Right renal cortex interstitium (tissue), 3 donors: ENCODE measurements at regions not wholly inside any gene's neighbourhood (a gene's known extent, or its start where the extent isn't known, plus 50 kb on each side); places are given as distances from the start of the nearest gene placed in this dataset.
A peak's percentile ranks its signal among the peaks of the same experiment; 100 is the strongest.

Source experiments
- DNase-seq, 3 donors: peaks; one replicate each; pipeline ENCODE4 v3.0.0-alpha.2; 2013; ENCODE audit warnings: low read depth in 3 of 3, low spot score in 2 of 3

DNA sequence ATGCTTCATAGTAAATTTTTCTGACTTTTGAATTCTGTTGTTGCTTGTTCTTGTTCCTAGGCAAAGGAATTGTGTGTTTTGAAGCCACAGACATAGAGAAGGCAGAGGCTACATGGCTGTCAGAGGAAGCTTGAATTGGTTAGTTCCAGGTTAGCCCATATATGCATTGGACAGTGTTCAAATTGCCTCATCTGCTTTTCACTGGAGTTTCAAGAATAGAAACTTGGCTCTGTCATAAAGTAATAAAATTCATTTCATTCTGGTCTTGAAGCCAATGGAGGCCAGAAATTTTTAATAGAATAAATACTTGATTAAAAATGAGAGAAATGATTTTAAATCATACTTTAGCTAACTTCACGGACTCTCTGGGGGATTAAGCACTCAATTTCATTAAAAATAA lies 178.0 kb downstream of the YIPF5 start:
- DNase-seq, result no peak

DNA sequence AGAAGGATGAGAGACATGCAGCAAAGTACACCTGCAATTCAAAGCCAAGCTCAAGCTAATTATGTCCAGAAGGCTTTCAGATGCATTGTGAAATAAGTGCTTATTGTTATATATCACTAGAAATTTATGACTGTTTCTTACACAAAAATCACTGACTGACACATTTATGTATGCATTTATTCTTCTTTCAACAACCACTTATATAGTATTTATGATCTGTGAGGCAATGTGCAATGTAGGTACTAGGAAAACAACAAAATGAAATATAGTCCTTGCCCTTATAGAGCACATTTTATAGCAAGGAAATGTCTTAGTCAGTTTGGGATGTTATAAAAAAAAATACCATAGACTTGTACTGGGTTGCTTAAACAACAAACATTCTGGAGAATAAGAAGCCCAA lies 167.6 kb downstream of the YIPF5 start:
- DNase-seq, result no peak

DNA sequence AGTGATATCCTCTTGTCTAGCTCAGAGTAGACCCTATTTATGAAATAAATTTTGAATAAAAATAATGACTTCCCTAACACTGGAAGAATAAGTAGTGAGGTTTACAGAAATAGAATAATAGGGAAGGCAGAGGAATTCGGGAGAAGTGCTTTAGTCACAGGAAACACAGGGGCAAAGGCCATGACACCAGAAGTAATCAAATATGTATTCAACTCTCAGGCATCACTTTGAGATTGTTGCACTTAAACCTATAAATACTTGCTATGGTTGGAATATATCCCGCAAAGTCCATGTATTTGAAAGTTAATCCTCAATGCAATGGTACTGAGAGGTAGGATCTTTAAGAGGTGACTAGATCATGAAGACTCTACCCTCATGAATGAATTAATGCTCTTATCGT lies 166.8 kb downstream of the YIPF5 start:
- no peak for DNase-seq

DNA sequence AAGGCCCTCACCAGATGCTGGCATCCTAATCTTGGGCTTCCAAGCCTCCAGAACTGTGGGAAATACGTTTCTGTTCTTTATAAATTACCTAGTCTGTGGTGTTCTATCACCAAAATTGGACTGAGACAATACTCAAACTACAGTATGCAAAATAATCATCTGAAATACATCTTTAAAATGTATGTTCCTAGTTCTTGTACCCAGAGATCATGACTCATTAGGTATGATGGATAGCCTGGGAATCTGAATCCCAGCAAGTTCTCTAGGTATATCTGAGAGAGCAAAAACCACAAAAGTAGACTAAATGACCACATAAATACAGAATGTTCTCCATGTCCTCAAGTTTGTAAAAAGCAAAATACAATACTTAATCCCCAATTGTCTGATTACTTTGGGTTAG lies 166.3 kb downstream of the YIPF5 start:
- DNase-seq, result no peak

DNA sequence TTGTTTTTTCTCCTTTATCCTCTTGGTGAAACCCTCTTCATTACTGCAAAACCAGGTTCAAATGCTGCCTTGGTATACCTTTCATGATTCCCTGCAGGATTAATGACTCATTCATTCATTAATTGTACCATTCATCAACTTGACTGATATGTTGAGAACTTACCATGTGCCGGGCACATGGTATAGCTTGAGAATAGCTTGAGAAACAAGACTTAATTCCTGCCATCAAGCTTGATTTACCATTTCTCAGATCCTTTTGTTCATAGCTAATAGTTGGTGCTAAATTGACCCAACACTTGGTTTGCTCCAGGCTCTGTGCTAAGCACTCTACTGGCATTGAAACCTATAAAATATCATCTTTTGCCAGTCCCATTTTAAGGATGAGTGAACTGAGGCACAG lies 165.7 kb downstream of the YIPF5 start:
- DNase-seq, result no peak

DNA sequence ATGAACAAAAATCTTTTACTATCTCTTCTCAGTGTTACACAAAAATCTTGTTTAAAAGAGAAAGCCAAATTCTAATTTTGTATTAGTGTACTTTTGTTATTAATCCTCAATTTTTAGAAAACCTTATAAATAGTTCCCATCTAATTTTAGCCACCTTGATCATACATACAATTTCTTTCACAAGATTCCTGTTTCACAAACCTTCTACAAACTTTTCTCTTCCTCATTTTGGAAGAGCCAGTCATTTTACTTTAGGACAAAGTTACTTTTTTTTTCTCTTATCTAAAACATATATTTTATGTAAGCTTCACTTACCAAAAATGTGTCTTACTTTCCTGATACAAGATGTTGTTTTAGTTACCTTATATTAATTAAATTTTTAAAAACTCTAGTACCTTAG lies 161.3 kb downstream of the YIPF5 start:
- no peak for DNase-seq

DNA sequence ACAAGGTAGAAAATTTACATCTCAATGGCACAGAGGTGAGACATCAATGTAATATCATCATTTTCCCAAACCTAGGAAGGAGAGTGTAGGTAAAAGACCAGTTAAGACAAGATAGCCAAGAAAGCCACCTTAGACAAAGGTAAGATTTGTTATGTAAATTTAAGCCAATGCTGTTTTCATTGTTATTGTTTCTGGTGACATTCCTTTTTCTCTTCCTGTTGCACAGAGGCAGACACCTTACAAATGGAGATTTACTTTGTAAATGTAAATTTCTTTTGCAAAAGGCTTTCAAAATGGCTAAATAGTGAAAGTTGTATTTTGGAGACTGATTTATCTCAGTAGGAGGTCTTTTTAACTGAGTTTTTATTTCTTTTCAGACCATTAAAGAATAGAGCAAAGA lies 159.1 kb downstream of the YIPF5 start:
- no peak for DNase-seq

DNA sequence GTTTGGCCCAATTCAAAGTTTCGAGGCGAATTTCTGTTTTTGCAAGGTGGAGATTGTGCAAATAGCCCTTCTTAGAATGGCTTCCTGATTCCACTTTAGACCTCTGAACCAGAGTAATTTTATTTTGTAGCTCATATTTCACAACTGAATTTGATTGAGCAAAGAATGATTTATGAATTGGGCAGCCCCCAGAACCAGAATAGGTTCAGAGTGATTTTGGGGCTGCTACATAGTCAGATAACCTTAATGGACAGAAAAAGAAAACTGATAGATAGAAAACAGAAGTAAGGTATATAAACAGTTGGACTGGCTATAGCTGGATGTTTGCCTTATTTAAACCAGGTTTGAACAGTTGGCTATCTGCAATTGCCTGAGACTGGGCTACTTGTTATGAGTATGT lies 156.6 kb downstream of the YIPF5 start:
- no peak for DNase-seq

DNA sequence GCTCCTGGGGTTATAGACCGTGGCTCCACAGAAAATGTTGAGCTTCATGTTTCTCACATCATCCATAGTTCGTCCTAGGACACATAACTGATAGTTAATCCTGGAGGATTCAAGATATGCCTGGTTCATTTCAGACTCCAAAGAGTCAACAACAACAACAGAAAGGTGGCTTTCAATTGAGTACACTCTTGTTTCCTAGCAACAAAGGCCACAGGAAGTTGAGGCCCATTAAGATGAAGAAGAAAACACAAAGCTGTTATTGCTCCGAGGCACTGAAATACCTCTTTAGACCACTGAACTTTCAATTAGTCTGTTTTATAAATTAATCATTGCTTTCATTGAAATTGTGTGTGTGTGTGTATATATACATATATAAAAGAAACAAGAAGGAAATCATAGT lies 154.5 kb downstream of the YIPF5 start:
- DNase-seq, result peak in 1 of 3 donors; percentile 21

DNA sequence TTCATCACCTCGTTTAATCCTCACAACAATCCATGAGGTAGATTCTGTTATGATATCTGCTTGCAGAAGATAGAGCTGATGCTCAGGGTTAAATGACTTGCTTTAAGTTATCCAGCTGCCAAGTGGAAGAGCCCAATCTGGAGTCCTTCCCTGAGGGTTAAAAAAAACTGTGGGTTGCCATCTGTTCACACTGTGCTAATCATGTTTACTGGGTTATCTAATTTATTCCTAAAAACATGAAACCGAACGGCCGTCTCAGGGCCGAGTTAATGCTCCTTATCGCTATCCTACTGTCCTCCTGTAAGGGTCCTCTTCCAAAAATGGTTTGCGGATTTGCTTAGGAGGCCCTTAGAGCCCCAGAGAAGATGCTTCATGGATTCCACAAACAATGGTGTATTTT lies 153.3 kb downstream of the YIPF5 start:
- DNase-seq, result no peak

DNA sequence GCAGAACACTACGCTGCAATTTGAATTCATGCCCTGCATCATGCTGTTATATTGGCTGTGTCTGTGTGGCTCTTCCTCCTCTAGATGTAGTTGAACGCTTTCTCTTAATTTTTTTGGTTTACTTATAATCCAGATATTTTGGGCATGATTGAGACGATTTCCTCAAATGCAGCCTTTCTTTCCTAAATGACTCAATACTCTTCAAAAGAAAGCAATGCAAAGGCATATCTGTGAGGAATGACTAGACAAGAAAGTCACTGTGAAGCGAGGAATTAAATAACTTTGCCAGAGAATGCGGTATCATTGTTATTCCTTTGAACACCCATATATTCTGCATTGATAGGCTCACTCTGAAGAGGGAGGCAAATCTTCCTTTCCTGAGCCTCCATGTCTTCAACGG lies 152.8 kb downstream of the YIPF5 start:
- no peak for DNase-seq

DNA sequence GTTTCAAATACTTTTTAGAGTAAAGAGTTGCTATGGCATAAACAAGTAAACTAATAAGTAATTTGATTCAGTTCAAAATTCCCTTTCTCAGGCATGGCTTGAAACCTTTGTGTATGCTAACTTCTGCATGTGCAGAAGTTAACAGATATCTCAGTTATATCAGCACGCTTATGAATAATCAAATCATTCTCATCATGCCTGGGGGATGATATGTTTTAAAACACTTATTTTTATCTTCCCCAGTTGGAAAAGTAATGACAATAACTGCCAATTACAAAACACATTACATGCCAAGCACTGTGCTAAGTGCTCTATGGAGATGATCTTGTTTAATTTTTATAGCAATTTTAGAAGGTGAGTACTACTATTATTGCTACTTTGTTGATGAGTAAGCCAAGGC lies 146.4 kb downstream of the YIPF5 start:
- DNase-seq, result no peak

DNA sequence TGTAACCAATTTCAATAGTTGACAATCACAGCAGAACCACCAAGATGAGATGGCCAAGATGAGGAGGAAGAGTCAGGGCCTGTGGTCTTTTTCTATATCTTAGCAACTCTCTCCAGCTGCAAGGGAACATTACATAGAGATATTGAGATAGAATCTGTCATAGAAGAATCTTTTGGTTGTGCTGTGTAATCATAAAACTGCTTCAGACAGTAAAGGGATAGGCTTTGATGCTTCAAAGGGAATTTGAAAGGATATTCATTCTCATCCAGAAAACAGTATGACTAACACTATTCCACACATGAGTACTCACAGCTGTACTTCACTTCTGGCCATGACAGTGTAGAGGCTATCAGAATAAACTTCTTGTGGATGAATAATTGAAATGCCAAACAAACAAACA lies 145.9 kb downstream of the YIPF5 start:
- no peak for DNase-seq

DNA sequence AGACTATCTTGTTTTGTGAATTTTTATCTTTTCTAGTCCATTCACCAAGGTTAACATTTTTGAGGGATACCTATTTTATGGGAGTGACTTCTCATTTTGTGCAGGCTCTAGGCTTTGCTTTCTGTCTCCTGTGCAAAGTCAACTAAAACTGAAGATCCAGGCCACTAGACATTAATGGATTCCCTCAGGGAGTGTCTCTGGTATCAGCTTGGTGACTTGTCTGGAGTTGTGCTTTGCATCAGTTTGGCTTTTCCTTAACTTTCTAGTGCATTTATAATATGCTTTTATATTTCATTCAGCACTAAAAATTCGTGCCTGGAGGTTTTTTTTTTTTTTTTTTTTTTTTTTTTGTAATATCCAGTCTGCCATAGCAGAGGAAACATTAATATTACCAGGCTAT lies 144.2 kb downstream of the YIPF5 start:
- DNase-seq, result no peak

DNA sequence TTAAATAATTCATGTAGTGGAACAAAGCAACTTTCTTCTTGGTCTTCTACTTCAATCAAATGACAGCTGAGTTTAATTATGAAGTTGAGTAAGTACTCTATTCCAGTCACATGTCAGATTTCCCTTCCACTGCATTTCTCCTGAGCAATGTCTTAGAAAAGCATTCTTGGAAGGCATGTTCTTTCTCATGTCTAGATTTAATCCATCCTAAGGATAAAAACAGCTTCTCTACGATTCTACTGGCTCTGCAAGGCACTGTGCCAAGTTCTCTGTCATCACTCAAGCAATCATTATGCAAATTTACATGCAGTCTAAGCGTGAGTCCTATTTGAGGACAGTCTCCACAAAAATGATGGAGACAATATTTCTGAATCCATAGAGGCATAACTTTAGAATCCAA lies 142.4 kb downstream of the YIPF5 start:
- peak in 1 of 3 donors; percentile 37 for DNase-seq

DNA sequence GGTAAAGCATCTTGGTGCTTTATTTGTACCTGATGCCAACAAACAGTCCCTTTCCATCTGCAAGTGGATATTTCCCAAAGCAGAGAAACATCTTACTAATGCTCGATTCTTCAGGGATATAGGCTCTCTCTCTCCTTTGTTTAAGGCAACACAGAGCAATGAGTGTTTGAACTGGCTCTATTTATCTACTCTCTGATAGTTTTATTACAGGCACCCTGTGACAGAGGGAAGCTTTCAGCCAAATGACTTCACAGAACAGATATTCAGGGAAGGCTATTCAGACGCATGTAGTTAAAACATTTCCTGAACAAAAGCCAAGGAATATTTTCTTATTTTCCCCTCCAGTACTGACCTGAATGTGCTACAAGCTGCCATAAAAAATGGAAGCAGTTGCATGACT lies 141.8 kb downstream of the YIPF5 start:
- DNase-seq, result peak in 2 of 3 donors; percentile 39 to 48

DNA sequence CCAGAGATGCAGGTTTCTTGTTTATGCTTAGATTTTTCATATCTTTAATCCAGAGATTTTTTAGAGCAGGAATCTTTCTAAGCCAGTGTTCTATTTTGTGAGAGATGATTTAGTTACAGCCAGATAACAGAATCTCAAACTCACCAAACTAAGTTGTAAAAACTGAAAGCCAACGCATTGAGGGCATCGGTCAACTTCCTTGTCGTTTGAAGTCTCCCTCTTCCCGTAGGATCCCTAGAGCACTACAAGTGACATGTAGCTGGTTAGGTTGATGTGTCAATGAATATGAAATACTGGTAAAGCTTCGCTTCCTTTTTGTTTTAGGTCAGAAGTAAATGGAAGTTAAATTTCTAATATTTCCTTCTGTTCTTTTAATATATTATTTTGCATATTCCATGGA lies 139.6 kb downstream of the YIPF5 start:
- no peak for DNase-seq

DNA sequence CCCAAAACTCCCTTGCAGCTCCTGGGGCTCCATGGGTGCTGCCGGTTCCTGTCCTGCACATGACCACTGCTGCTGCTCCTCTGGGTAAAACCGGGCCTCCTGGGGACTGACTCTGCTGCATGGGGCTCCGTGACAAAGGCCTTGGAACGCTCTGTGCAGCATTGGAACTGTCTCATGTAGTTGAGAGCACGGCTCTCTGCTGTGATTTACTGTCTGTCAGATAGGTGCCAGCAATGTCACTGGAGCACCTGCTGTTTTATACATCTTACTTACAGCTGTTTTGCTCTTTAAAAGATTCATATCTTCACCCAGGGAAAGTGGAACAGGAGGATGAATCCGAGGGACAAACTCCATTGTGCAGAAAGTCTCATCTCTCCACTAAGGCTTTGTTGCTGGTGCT lies 138.1 kb downstream of the YIPF5 start:
- no peak for DNase-seq

DNA sequence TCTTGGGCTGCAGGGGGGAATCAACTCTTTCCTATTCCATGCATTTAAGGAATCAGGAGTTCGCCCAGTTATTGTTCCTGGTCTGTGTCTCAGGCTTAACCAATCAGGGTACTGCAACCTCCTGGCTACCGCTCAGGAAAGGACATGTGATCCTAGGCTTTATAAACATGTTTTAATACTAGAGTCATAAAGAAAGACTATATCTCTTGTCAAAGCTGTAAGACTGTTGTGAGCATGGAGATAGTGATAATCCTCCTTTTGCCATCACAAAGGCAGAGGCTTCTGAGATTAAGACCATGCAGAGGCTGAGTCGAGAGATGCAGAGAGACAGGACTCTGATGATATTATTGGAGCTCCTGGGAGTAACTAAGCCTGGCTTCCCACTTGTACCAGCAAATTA lies 137.0 kb downstream of the YIPF5 start:
- DNase-seq, result no peak

DNA sequence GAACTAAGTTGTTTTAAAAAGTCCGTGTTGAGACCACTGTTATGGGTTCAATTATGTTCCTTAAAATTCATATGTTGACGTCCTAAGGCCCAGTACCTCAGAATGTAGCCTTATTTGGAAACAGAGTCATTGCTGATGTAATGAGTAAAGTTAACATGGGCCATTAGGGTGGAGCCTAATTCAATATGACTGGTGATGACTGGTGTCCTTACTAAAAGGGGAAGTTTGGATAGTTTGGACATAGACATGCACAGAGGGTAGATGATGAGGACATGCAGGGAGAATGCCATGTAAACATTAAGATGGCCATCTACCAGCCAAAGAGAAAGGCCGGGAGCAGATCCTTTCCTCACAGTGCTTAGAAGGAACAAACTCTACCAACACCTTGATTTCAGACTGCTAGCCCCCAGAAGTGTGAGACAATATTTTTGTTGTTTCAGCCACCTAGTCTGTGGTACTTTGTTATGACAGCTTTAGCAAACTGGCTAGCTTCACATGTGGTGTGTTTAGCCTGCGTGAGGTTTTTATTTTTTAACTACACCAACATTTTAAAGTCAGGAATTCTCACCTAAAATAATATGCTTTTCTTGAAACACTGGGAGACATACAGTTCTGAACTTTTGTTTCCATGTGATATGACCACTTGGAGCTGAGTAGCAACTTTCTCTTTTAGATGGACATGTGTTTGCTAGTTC lies 135.3 kb downstream of the YIPF5 start:
- DNase-seq, result no peak

DNA sequence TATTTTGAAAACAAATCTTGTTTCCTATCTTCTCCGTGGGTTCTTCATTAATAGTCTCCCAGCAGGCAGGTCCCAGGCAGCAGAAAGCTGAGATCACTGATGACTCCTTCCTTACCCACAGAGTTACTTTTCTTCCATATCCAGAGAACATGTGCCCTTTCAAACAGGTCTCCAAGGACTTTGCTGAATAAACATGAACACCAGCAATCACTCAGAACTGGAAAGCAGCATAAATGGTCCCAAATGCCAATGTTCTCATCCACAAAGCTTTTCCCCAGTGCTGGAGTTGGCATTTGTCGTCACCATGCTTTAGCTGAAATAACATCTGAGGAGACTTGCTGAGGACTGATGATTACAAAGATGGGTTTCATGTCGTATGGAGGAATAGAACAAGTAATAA lies 134.0 kb downstream of the YIPF5 start:
- no peak for DNase-seq

DNA sequence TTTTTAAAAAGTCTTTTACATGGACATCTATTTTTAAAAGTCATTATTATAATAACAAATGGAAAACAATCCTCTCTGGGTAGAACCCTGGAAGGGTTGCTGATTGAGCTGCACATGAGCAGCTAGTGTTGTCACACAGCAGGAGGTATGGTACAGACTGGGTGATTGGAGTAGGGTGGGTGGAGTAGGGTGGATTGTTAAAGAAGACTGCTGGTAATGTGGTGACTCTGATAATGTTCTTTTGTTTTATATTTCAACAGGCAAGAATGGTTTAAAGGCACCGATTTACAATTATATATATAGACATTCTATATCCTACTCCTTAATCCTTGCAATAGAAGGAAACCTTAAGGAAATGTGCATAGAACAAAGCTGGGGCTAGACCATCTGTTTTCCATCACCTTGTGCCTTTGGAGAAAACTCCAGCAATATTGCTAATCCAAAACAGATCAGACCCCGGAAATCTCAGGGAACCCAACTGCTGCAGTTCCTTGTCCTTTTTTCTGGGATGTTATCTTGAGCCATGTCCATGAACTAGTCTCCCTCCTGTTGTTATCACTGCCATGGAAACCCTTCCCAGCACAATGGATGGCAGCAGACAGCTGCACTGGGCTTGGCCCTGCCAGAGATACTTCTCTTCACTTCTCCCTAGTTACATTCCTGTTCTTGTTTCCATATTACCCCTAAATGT lies 129.7 kb downstream of the YIPF5 start:
- DNase-seq, result no peak

DNA sequence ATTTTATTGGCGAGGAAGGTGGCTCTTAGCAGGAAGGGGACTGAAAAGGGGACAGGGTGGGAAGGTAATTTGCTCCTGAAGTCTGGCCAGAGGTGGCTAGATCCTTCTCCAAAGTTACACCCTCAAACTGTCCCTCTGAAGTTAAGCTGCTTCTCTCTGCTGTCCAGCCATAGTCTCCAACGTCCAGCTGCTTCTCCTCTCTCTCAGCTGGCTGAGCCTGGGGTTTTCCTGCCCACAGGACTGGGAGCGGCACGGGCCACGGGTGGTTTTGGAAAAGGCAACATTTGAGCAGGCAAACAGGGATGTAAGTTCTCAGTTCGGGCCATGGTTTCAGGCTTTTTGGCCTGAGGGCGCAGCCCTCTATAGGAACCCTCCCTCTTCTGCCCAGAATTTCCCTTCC lies 128.3 kb downstream of the YIPF5 start:
- DNase-seq, result no peak
